SK-N-DZ (cell line): ENCODE measurements at regions not wholly inside any gene's neighbourhood (a gene's known extent, or its start where the extent isn't known, plus 50 kb on each side); places are given as distances from the start of the nearest gene placed in this dataset.

Source experiments
- DNase-seq: peaks from one replicate; pipeline ENCODE4 v3.0.0-alpha.2; 2015; ENCODE audit warnings: low spot score

DNA sequence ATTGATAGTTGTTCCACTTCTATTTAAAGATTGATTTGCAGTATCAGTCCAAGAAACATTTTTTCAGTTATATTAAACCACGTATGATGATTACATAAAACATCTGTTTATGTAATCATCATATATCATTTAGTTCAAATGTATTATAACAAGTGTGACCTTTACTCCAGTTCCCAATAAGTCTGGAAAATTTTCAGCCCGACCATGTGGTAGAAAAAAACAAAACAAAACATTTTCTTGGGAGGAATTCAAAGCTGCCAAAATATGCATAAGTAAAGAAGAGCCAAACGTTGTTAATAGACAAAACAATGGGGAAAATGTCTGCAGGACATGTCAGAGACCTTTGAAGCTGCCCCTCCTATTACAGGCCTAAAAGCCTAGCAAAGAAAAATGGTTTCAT lies 709.1 kb downstream of the FAT4 start:
- DNase-seq = no peak

DNA sequence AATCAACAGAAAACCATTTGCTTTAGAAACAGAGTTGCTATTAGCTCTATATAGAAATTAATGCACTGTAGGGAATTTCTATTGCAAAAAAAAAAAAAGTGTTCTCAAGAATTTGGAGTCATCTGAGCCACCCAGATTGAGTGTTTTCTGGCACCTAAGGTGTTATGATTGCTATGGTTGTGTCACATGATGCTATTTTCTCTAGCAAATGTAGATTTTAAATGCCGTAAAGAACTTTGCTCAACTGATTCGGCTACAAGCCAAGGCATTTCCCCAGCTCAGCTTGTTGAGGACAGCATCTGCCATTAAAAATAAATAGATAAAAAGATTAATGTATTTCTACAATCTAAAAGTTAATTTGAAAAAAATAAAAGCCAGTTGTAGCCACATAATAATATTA lies 712.8 kb downstream of the FAT4 start:
- no peak for DNase-seq

- no peak for DNase-seq
Measured at GRCh38 chr4:126028876-126029275, 714.1 kb downstream of the FAT4 start.

DNA sequence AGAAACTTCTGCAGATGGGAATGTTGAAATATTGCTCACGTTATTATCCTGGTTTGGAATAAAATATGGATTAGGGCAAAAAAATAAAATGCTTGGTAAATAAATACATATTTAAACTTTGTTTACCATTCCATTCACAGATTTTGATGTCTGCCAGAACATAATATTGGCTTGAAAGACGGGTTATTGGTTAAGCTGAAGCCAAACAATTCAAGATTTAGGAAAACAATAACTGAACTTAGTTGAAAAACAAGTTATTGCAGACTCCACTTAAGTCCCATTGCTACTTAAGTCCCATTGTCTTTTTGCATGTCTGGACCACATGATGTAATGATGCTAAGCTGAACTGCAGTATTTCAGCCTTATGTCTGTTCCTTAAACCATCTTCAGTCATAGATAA lies 722.5 kb downstream of the FAT4 start:
- no peak for DNase-seq

DNA sequence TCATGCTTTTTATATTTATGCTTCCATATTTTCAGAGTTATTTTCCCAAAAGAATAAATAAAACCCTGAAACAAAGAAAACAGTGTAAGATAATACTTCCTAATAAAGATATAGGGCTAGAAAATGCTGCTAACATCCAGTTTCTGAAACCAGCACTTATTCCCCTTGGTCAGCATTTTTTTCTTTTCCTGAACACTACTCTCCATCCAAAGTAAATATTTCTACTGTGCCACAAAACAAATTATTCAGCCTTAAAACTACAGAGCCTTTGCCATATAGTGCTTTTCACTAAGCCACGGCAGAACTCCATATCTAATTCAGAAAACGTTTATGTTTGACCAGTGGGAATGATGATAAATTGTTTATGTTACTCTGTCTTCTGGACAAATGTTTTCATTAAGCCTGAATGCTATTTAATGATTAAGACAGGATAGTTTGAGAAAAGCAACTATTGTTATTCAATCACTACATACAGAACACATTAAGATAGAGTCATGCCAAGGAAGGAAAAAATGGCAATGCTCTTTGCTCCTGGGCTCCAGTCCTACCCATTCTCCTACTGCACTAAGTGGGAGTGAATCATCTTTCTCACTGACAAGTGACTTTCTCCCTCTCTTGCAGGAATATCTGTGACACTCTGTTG lies 723.9 kb downstream of the FAT4 start:
- no peak for DNase-seq

DNA sequence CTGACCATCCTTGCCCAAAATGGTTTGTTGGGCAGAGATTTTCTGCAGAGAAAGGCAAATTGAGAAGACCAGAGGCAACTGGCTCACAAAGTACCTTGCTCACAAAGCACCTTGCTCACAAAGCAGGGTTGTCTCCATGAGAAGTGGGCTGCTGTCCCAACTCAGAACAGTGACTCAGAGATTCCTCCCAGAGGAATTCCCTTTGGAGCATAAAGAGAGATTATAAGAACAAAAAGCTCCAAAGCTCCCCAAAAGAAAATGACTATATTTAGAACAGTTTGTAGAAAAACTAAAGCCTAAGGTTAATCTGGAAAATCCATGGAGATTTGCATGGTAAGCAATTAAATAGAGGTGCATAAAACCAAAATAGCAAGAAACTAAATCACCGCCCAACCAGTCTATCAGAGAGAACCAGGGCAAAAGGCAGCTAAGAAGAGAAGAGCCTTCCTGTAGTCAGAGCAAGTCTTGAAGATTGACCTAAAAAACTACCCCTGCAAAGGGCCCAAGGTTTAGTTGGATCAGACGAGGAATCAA lies 731.4 kb downstream of the FAT4 start:
- DNase-seq = no peak

DNA sequence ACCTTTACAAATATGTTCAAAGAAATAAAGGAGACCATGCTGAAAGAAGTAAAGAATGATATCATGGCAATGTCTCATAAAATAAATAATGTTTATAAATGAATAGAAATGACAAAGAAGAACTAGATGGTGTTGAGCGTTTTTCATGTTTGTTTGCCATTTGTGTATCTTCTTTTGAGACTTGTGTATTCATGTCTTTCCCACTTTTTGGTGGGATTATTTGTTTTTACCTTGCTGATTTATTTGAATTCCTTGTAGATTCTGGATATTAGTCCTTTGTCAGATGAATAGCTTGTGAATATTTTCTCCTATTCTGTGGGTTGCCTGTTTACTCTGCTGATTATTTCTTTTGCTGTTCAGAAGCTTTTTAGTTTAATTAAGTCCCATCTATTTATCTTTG lies 732.4 kb downstream of the FAT4 start:
- no peak for DNase-seq

GRCh38 chr4:126051689-126052424 lies 737.1 kb downstream of the FAT4 start:
- no peak for DNase-seq

- DNase-seq = no peak
Measured at GRCh38 chr4:126056116-126056650, 741.4 kb downstream of the FAT4 start.

GRCh38 chr4:126057371-126057770 lies 742.6 kb downstream of the FAT4 start:
- no peak for DNase-seq

DNA sequence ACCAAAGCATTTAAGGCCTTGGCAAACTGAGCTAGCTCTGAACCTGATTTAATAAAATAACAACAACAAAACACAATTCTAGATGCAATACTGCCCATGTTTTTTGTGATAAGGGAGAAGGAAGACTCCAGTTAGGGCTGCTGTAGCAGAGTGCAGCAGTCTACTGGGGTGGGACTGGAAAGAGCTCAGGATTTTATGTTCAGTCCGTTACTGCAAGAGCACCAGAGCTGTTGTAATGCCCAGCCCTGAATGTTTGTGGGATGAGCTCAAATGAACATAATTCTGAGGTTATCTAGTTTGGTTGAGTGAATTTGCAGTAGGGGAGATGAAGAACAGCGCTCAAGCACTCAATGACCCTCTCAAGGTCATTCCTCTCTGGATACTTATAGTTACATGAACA lies 743.8 kb downstream of the FAT4 start:
- DNase-seq = no peak

DNA sequence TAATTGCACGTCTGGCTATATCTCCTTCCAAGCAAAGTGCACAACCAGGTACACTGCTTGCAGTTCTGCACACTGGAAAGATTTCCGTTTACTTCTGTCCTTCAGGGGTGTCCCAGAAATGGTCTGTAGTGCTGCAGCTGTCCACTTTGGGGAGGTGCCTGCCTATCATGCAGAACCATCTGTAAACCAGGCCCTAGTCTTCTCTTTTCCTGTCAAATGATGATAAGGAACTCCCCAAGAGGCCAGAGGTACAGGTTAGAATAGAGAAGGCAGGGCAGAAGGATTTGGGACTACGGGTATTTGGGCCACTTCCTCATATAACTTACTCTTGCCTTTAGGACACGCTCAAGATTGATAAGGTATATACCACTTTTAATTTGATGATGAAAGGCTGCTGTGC lies 746.9 kb downstream of the FAT4 start:
- DNase-seq = no peak

DNA sequence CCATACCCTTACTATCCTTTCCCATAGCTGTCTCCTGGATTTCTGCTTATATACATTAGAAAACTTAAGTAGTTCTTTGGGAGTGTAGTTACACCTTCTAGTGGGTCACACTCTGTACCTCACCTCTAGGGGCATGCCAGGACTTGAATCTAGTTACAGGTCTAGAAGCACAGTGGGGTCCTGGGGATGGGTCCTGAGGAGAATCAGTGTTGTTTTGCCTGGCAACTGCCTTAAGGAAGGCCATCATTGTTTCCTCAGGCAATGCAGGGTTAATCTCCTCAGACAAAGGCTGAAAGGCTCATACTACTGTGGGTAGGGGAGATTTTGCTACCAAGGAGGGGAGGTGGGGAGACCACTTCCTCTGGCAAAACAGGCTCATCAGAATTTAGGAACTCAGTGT lies 750.3 kb downstream of the FAT4 start:
- DNase-seq = no peak

GRCh38 chr4:126071346-126072333 lies 756.9 kb downstream of the FAT4 start:
- no peak for DNase-seq

GRCh38 chr4:126081336-126081735 lies 766.6 kb downstream of the FAT4 start:
- no peak for DNase-seq

DNA sequence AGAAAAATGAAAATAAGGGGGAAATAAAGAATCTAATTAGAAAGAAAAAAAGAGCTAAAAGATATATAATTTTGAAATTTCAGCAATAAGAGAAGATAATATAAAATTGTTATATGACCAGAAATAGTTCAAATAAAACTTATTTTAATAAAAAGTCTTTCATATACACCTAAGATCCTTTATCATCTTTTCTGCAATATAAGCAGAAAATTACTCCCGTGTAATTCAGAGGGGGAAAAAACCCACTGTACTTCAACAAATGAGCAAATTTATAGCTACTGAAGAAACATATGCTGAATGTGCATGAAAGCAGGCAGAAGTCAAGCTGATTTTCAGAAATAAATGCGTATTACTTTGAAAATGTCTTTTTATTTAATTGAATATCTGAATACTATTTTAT lies 771.3 kb downstream of the FAT4 start:
- DNase-seq = no peak

DNA sequence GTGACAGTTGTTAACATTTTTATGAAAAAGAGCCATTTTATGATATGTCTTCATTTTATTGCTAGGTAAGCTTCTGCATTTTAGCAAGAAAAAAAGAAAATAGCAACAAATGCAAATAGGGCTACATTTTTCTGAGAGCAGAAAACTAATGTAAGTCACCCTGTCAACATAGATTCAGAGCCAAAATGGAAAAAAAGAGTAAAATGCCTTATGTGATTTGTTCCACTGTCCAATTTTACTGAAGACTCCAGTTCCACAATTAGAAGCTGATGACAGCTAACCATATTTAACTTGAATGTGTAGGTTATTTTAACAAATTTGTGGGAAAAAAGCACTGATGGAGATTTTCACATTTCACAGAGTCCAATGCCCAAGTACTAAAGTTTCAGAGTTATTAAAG lies 772.3 kb downstream of the FAT4 start:
- no peak for DNase-seq

DNA sequence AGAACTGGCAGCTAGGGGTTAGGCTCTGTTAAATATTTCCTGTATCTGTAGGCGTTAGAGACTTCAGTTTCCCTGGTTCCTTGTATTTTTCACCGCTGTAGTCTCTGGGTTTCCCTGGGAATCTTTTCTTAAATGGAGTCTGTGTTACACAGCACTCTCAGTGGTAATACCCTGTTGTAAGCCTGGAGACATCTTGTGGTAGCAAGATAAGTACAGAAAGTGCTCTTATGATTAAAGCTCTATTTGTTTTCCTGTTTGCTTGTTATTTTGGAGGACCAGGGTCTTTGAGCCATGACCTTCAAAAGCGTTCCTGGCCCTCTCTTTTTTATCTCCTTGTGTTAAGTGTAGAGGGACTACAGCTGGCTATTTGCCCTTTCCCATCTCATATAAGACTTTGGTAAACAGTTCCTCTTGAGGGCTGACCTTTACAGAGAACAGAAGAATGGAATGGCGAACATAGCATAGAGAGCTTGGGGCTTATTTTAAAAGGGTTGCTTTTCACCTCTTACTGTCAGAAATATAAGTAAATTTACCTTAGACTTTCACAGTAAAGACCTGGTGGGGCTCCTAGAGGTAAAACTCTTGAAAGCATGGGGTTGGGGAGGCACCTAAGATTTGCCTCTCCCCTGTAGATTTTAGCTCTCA lies 782.5 kb downstream of the FAT4 start:
- DNase-seq = no peak

DNA sequence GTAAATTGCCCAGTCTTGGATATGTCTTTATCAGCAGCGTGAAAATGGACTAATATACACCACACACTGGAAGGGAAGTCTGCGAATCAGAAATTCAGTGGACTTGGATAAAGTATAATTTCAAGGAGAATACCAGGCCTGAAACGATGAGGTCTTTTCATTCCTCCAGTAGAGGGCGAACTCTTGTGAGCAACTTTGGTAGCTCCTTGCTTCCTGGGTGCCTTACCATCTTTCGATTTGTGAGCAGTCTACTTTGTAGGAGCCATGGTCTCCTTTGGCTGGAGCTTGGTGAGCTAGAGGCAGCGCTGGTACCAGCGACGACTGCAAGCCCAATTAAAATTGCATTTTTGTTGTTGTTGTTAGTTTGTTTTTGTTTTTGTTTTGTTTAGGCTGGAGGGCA lies 791.9 kb downstream of the FAT4 start:
- no peak for DNase-seq

- DNase-seq = no peak
Measured at GRCh38 chr4:126109836-126110235, 795.1 kb downstream of the FAT4 start.

DNA sequence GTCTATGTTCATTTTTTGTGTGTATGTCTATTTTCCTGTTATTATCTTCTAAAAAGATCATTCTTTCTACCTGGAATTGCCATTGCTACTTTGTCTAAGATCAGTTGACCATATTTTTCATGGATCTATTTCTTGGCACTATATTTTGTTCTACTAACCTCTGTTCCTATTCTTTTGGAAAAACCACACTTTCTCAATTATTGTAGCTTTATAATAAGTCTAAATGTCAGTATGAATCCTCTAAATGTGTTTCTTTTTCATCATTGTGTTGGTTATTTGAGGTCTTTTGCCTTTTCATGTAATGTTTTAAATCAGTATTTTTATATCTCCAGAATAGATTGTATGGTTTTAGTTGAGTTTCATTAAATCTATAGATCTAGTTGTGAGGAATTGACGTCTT lies 798.3 kb downstream of the FAT4 start:
- no peak for DNase-seq
